GM21717 (cell line): ENCODE measurements at regions not wholly inside any gene's neighbourhood (a gene's known extent, or its start where the extent isn't known, plus 50 kb on each side); places are given as distances from the start of the nearest gene placed in this dataset.

Experiments
- ATAC-seq: cut with Tn5 transposase; IDR thresholded peaks from one replicate; pipeline ENCODE4 v1.9.1; 2021; ENCODE audit warnings: mild to moderate bottlenecking, moderate library complexity; ENCODE audit not compliant: unreplicated experiment

DNA sequence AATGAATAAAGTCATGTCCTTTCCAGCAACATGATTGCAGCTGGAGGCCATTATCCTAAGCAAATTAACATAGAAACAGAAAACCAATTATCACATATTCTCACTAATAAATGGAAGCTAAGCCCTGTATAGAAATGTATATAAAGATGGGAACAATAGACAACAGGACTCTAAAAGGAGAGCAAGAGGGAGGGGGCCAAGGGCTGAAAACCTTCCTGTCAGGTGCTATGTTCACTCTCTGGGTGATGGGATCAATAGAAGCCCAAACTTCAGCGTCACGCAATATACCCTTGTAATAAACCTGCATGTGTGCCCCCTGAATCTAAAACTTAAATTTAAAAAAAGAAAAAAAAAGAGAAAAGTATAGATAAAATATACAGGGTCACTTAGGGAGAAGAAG lies 163.7 kb upstream of the ACO1 start:
- ATAC-seq: no peak

DNA sequence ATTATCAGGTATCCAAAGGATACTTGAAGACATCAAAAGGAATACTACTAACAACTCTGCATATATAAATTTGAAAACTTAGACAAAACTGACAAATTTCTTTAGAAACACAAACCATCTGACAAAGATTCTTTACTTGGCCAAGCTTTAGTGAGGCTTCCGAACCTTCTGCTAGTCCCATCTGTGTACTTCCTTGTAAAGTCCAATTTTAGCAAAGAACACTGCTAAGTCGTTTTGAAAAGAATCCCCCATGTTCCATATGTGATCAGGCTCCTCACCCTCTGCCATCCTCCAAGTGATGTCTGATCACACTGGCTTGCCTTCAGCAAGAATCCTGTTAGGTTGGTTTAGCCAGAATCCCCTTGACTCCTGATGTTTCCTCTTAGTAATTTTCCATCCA lies 150.0 kb upstream of the ACO1 start:
- no peak for ATAC-seq

DNA sequence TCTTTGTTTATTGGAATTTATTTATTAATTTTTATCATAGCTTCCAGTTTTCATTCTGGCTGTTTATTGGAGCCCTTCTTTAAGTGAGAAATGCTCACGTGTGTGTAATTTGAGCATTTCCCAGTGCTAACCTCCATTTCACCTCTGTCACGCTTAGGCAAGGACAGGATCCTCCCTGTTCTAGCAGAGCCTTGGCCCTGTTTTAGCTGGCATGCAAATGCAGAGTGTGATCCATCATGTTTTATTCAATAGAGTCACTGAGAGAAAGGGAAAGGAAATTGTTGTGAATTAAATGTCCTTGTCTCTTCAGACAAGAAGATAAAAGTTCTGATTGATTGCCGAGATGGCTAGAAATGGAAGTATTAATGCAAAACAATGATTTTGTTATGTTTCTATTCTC lies 137.3 kb upstream of the ACO1 start:
- ATAC-seq: no peak

- ATAC-seq: no peak
These were observed 136.2 kb upstream of the ACO1 start for GRCh38 chr9:32248189-32248712.

GRCh38 chr9:32251539-32251938 lies 132.9 kb upstream of the ACO1 start:
- no peak for ATAC-seq

- no peak for ATAC-seq
These were observed 130.7 kb upstream of the ACO1 start for GRCh38 chr9:32253731-32254130.

DNA sequence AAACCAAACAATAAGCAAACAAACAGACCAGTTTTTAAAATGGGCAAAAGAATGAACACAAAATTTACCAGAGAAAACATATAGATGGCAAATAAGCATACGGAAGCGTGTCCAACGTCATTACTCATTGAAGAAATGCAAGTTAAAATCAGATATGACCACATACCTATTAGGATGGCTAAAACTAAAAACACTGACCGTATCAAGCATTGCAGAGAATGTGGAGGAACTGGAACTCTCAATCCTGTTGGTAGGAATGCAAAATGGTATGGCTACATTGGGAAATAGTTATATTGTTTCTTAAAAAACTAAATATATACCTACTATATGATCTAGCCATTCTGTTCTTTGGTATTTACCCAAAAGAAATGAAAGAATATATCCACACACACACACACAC lies 129.4 kb upstream of the ACO1 start:
- no peak for ATAC-seq

DNA sequence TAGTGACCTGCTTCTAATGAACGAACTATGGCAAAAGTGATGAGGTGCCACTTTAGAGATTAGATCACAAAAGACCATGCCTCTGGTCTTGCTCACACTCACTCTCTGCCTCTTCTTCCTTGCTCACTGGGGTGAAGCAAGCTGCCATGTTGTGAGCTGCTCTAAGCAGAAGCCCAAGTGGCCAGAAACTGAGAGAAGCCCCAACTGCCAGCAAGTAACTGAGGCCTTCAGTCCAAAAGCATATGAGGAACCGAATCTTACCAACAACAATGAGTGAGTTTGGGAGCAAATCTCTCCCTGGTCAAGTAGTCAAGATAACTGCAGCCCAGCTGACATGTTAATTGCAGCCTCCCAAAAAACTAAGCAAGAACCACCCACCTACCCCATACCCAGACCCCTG lies 126.0 kb upstream of the ACO1 start:
- ATAC-seq: no peak

GRCh38 chr9:32260151-32260862 lies 124.1 kb upstream of the ACO1 start:
- ATAC-seq: no peak

GRCh38 chr9:32264170-32264864 lies 120.1 kb upstream of the ACO1 start:
- ATAC-seq: no peak

DNA sequence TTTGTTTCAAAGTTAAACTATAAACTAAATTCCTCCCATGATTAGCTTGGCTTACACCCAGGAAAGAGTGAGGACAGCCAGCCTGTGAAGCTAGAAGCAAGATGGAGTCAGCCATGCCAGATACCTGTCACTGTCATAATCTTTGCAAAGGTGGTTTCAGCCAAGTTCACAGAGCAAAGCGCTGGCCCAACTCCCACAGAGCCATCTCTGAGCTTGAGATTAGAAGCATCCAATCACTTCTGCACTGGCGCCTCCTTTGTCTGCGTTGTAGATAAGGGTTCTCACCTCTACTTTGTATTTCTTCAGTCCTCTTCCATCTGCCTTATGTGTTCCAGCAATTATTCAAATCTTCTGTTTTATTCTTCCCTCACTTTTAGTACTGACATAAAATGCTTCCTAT lies 119.4 kb upstream of the ACO1 start:
- ATAC-seq: no peak

DNA sequence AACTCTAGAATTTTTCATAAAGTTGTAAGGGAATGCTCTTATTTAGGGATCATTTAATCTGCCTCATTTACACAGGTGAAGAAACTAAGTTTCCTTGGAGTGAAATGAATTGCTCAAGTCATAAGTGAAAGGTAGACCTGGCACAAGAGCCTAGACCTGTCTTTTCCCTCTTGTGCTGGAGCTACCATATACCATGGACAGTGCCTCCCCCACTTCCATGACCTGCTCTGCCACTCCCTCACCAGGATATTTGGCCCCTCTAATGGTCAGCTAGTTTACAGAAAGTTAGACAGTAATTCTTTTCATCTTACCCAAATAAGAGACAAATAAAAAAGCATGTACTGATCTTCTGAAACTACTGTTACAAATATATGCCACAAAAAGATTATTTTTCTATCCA lies 105.5 kb upstream of the ACO1 start:
- ATAC-seq: no peak

GRCh38 chr9:32289756-32290155 lies 94.7 kb upstream of the ACO1 start:
- ATAC-seq: no peak

DNA sequence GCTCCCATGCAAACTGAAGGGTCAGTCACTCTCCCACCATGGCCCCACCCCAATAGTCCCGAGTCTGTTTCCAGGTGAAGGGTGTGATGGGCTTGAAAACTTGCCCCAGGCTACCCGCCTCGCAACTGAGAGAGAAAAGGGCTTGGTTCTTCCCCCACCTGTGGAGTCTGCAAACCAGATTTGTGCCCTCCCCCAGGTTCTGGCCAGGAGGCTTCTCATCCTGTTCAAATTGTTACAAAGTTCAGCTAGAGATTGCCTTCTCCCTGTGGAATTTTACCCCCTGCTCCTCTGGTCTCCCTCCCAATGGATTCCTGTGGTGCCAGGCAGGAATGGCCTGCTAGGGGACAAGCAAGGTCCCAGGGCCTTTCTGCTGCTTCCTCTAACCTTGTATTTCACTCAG lies 93.1 kb upstream of the ACO1 start:
- ATAC-seq: no peak

DNA sequence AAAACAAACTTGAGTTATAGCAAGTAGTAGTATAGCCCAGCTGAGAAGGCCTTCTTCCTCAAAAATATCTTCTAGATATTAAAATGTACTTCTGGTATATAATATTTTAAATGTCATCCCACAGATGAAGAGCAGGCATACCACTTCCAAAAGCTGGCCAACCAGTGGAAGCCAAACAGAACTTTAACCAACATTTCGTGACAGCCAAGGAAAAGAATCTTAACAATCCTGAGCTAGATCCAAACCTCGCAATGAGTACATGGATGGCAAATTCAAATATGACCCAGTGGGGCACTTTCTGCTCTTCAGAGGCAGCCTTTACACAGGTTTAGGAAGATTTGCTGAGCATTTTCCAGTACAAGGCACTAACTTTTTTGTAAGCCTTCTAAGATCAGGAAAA lies 91.8 kb upstream of the ACO1 start:
- ATAC-seq: no peak

DNA sequence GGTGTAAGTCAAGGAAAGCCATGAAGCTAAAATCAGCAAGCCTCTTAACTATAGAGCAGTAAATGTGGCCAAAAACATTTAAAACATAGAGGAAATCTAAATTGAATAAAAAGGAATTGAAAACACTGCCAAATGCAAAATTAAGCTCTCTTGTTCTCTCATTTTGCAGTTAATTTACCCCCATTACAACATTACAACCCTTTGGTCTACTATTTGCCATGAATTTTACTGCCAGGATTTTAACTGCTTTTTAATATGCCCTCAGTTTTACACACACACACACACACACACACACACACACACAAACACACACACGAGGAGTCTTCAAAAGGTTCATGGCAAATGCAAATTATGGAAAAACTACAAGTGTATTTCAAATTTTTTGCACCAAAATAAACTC lies 91.4 kb upstream of the ACO1 start:
- ATAC-seq: no peak

GRCh38 chr9:32294106-32294505 lies 90.3 kb upstream of the ACO1 start:
- ATAC-seq: no peak

GRCh38 chr9:32300373-32300772 lies 84.1 kb upstream of the ACO1 start:
- ATAC-seq: no peak

- ATAC-seq: no peak
These were observed 79.9 kb upstream of the ACO1 start for GRCh38 chr9:32304495-32304894.

GRCh38 chr9:32306006-32306405 lies 78.4 kb upstream of the ACO1 start:
- ATAC-seq: no peak

- ATAC-seq: no peak
These were observed 65.0 kb upstream of the ACO1 start for GRCh38 chr9:32319312-32319929.

DNA sequence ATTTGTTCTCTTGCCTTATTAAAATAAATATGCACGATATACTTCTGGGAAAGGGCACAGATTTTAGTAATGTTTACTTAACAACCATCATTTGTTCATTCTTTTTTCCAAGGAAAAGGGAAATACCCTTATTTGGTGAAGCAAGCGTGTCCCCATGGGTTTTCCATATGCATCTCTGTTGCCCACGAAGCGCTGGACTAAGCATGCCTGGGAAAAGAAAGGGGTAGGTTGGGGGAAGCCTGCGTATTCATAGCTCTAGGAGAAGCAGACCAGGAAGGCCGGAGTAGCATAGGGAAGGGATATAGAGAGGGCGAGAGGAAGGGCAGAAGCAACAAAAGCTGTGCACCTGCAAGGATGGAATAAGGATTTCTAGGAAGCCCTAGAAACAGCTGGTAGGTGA lies 61.8 kb upstream of the ACO1 start:
- no peak for ATAC-seq
